Astrocyte (in vitro differentiated cells and primary cell): ENCODE measurements at regions not wholly inside any gene's neighbourhood (a gene's known extent, or its start where the extent isn't known, plus 50 kb on each side); places are given as distances from the start of the nearest gene placed in this dataset.

Experiments used
- DNase-seq: peaks from one replicate; pipeline ENCODE4 v3.0.0-alpha.2; 2010; ENCODE audit warnings: low read depth
- FAIRE-seq: peaks from 2 replicates; lab custom pipeline; 2011; peaks lifted over from hg19 to GRCh38; lab: Jason Lieb, UNC
- H2AFZ ChIP-seq: 2 replicates; pipeline ENCODE4 v1.6.0; 2012; ENCODE audit warnings: low read depth, low read length, inconsistent platforms
- H3K27ac ChIP-seq: 2 replicates; pipeline ENCODE4 v1.5.1; 2011; ENCODE audit warnings: low read depth, low read length, inconsistent platforms
- H3K27me3 ChIP-seq: 2 replicates; pipeline ENCODE4 v1.6.0; 2011; ENCODE audit warnings: low read length, inconsistent platforms; ENCODE audit not compliant: insufficient read depth
- H3K36me3 ChIP-seq: 2 replicates; pipeline ENCODE4 v1.5.1; 2011; ENCODE audit warnings: low read length, inconsistent platforms; ENCODE audit not compliant: insufficient read depth
- H3K4me1 ChIP-seq: 2 replicates; pipeline ENCODE4 v1.5.1; 2011; ENCODE audit warnings: low read length, inconsistent platforms; ENCODE audit not compliant: insufficient read depth
- H3K4me2 ChIP-seq: 2 replicates; pipeline ENCODE4 v1.6.0; 2012; ENCODE audit warnings: low read length, inconsistent platforms
- H3K4me3 ChIP-seq: 2 replicates; pipeline ENCODE4 v1.5.1; 2011; ENCODE audit warnings: low read depth, mild to moderate bottlenecking, low read length, inconsistent platforms; ENCODE audit not compliant: insufficient read depth
- H3K79me2 ChIP-seq: 2 replicates; pipeline ENCODE4 v1.6.0; 2012; ENCODE audit warnings: mild to moderate bottlenecking, low read length, inconsistent platforms; ENCODE audit not compliant: insufficient read depth
- H3K9ac ChIP-seq: 2 replicates; pipeline ENCODE4 v1.6.0; 2012; ENCODE audit warnings: mild to moderate bottlenecking, low read length, inconsistent platforms
- H3K9me3 ChIP-seq: 2 replicates; pipeline ENCODE4 v1.5.1; 2012; ENCODE audit warnings: low read depth, mild to moderate bottlenecking, low read length, inconsistent platforms; ENCODE audit not compliant: insufficient read depth
- H4K20me1 ChIP-seq: 2 replicates; pipeline ENCODE4 v1.6.0; 2012; ENCODE audit warnings: low read length, inconsistent platforms; ENCODE audit not compliant: insufficient read depth
- H3K27ac Mint-ChIP-seq: one replicate; pipeline ENCODE4 v1.8.0; 2021; ENCODE audit warnings: mild to moderate bottlenecking, mixed read lengths; ENCODE audit not compliant: unreplicated experiment
- H3K27me3 Mint-ChIP-seq: one replicate; pipeline ENCODE4 v1.8.0; 2021; ENCODE audit warnings: low read depth, mixed read lengths; ENCODE audit not compliant: unreplicated experiment
- H3K36me3 Mint-ChIP-seq: one replicate; pipeline ENCODE4 v1.8.0; 2021; ENCODE audit warnings: low read depth, mixed read lengths; ENCODE audit not compliant: unreplicated experiment
- H3K4me1 Mint-ChIP-seq: one replicate; pipeline ENCODE4 v1.8.0; 2021; ENCODE audit warnings: low read depth, mixed read lengths; ENCODE audit not compliant: unreplicated experiment
- H3K4me3 Mint-ChIP-seq: one replicate; pipeline ENCODE4 v1.8.0; 2021; ENCODE audit warnings: mild to moderate bottlenecking, moderate library complexity, mixed read lengths; ENCODE audit not compliant: unreplicated experiment
- H3K9me3 Mint-ChIP-seq: one replicate; pipeline ENCODE4 v1.8.0; 2021; ENCODE audit warnings: mild to moderate bottlenecking, mixed read lengths; ENCODE audit not compliant: unreplicated experiment
- CTCF ChIP-seq: IDR thresholded peaks from 2 replicates; pipeline ENCODE4 v1.5.1; 2011; ENCODE audit warnings: low read depth, mild to moderate bottlenecking, inconsistent platforms, low read length, moderate library complexity; ENCODE audit not compliant: insufficient read depth
- EZH2 ChIP-seq: IDR thresholded peaks from 2 replicates; pipeline ENCODE4 v1.6.1; 2012; ENCODE audit warnings: mild to moderate bottlenecking, low read length, inconsistent platforms; ENCODE audit not compliant: insufficient read depth

GRCh38 chr1:67921725-67922489 lies 88.6 kb upstream of the GNG12 start:
- Histone ChIP-seq H3K4me1 (no peaks in the 10 kb centered on the region), H3K9me3 (no peaks in the 10 kb centered on the region), H3K27ac (no peak overlapping the region), H2AFZ (no peak overlapping the region), H3K9ac (no peak overlapping the region), H3K4me2 (no peak overlapping the region), H3K36me3 (no peaks in the 10 kb centered on the region), H4K20me1 (no peaks in the 10 kb centered on the region), H3K27me3 (no peaks in the 10 kb centered on the region), H3K79me2 (no peaks in the 10 kb centered on the region), H3K4me3 (no peak overlapping the region)
- TF ChIP-seq EZH2 = no peak
- TF ChIP-seq CTCF = no peak
- H3K27ac Mint-ChIP-seq = no peak overlapping the region
- no peaks in the 10 kb centered on the region for H3K36me3 Mint-ChIP-seq
- no peak overlapping the region for H3K4me3 Mint-ChIP-seq
- no peak for DNase-seq
- no peaks in the 10 kb centered on the region for H3K4me1 Mint-ChIP-seq
- no peak for FAIRE-seq
- H3K27me3 Mint-ChIP-seq = no peaks in the 10 kb centered on the region
- no peaks in the 10 kb centered on the region for H3K9me3 Mint-ChIP-seq

- Mint-ChIP-seq H3K36me3 (no peaks in the 10 kb centered on the region), H3K4me3 (no peak overlapping the region), H3K27me3 (no peaks in the 10 kb centered on the region), H3K4me1 (no peaks in the 10 kb centered on the region), H3K9me3 (peaks cover 2% of the 10 kb centered on the region), H3K27ac (no peak overlapping the region)
- Histone ChIP-seq H3K36me3 (no peaks in the 10 kb centered on the region), H3K27me3 (no peaks in the 10 kb centered on the region), H3K9ac (no peak overlapping the region), H2AFZ (peak overlapping the region; percentile 8), H3K4me2 (no peak overlapping the region), H3K4me1 (no peaks in the 10 kb centered on the region), H3K79me2 (no peaks in the 10 kb centered on the region), H3K27ac (no peak overlapping the region), H3K4me3 (no peak overlapping the region), H4K20me1 (no peaks in the 10 kb centered on the region), H3K9me3 (no peaks in the 10 kb centered on the region)
- no peak for TF ChIP-seq EZH2
- no peak for TF ChIP-seq CTCF
- DNase-seq = no peak
- FAIRE-seq = no peak
Measured at GRCh38 chr1:67919274-67920072, 86.2 kb upstream of the GNG12 start.
